ENCODE measurements at regions not wholly inside any gene's neighbourhood (a gene's known extent, or its start where the extent isn't known, plus 50 kb on each side); places are given as distances from the start of the nearest gene placed in this dataset.

- no peaks in the 10 kb centered on the region for H4K20me1 ChIP-seq (ENCODE audit: control insufficient read depth, insufficient read depth)
- H3K4me3 ChIP-seq = no peak overlapping the region
- H2AFZ ChIP-seq (ENCODE audit: control insufficient read depth, low read depth, low read length) = no peak overlapping the region
- H3K9me3 ChIP-seq (replicated peaks; ENCODE audit: control insufficient read depth, insufficient read depth, low read length) = no peaks in the 10 kb centered on the region
- ChIA-PET RAD21 (ENCODE audit: unreplicated experiment) (no interaction called here), POLR2A (no interaction called here), CTCF (no interaction called here), SMC1A (ENCODE audit: uncharacterized antibody, unreplicated experiment) (no interaction called here)
- ATAC-seq (no peak), DNase-seq (ENCODE audit: low read depth, low spot score) (no peak), FAIRE-seq (no peak)
- no peaks in the 10 kb centered on the region for H3K79me2 ChIP-seq (ENCODE audit: control insufficient read depth, insufficient read depth, low read length)
- intact Hi-C loops (cut with micrococcal nuclease; ENCODE audit: unreplicated experiment) = no loop called here
- no TSS peak for BruUV-seq (replicated peaks)
- H3K9ac ChIP-seq (ENCODE audit: control insufficient read depth, insufficient read depth, low read length) = no peak overlapping the region
- H3K4me1 ChIP-seq (ENCODE audit: control insufficient read depth, insufficient read depth, low read length) = no peaks in the 10 kb centered on the region
- in situ Hi-C loops (cut with MboI) = no loop called here
- no peaks in the 10 kb centered on the region for H3K27me3 ChIP-seq (replicated peaks in 1 of 2; ENCODE audit: control insufficient read depth in 2 of 2, insufficient read depth in 2 of 2, low read length in 1 of 2)
- no peaks in the 10 kb centered on the region for H3K36me3 ChIP-seq (ENCODE audit: control insufficient read depth in 2 of 2, insufficient read depth in 2 of 2, low read length in 1 of 2)
- no peak for TF ChIP-seq CBX3 (IDR thresholded peaks at IDR 0.05; ENCODE audit: borderline replicate concordance, low read depth)
- no peak for TF ChIP-seq BHLHE40 (IDR thresholded peaks at IDR 0.05; ENCODE audit: borderline replicate concordance in 1 of 2, low read depth in 2 of 2, low read length in 1 of 2)
- H3K27ac ChIP-seq (ENCODE audit: control insufficient read depth, insufficient read depth) = no peak overlapping the region
- H3K4me2 ChIP-seq (ENCODE audit: control insufficient read depth, insufficient read depth) = no peak overlapping the region
- WGBS (ENCODE audit: insufficient coverage, insufficient replicate concordance, low lambda C conversion rate, missing lambda C conversion rate) = 0% methylated on average over 2 of the region's 2 CpGs
These were observed 431.8 kb upstream of the FZD8 start for GRCh38 chr10:36073796-36074345.

DNA sequence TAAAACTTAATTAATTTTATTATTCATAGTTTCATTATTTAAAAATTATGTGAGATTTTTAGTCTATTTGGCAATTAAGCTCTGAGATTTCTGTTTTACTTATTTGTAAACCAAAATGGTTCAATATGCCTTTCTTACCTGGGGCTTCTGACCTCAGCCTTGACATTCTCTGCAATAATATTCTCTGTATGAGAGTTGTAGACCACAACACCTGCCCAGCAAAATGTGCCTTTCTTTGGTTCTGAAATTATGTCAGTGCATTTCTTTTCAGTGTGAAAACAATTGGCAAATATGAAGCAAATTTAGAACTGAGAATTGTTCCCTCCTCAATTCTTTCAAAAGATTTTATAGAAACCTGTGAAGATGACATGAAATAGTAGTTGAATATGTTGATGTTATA, 426.4 kb upstream of the FZD8 start:
- in situ Hi-C loops (cut with MboI) = no loop called here
- H3K36me3 ChIP-seq (ENCODE audit: control insufficient read depth in 2 of 2, insufficient read depth in 2 of 2, low read length in 1 of 2) = no peaks in the 10 kb centered on the region
- TF ChIP-seq TCF12 (IDR thresholded peaks at IDR 0.05; ENCODE audit: low read depth, low read length) = peak; percentile 62; the same call in 1 of the 2 replicates
- peak; percentile 44; the same call in 1 of the 2 replicates for TF ChIP-seq BCL11A (IDR thresholded peaks at IDR 0.05; ENCODE audit: low read depth, low read length)
- no peak for TF ChIP-seq CREB1 (IDR thresholded peaks at IDR 0.05; ENCODE audit: low read depth)
- H3K4me1 ChIP-seq (ENCODE audit: control insufficient read depth, insufficient read depth, low read length) = no peaks in the 10 kb centered on the region
- no peak overlapping the region for H3K4me2 ChIP-seq (ENCODE audit: control insufficient read depth, insufficient read depth)
- SMC1A ChIA-PET (ENCODE audit: uncharacterized antibody, unreplicated experiment) = interaction anchor here (1.0 kb wide), 1 partner anchor 12 kb away, joined by 3 read pairs; no protein-coding TSS in a partner anchor
- H4K20me1 ChIP-seq (ENCODE audit: control insufficient read depth, insufficient read depth) = no peaks in the 10 kb centered on the region
- RAD21 ChIA-PET (ENCODE audit: unreplicated experiment) = no interaction called here
- no peak for FAIRE-seq
- no peaks in the 10 kb centered on the region for H3K79me2 ChIP-seq (ENCODE audit: control insufficient read depth, insufficient read depth, low read length)
- H3K27ac ChIP-seq (ENCODE audit: control insufficient read depth, insufficient read depth) = no peak overlapping the region
- peaks cover 1% of the 10 kb centered on the region; the same call in 1 of the 3 replicates for H3K9me3 ChIP-seq (replicated peaks; ENCODE audit: control insufficient read depth, insufficient read depth, low read length)
- H3K9ac ChIP-seq (ENCODE audit: control insufficient read depth, insufficient read depth, low read length) = no peak overlapping the region
- BruUV-seq (replicated peaks) = no TSS peak
- H3K27me3 ChIP-seq (replicated peaks in 1 of 2; ENCODE audit: control insufficient read depth in 2 of 2, insufficient read depth in 2 of 2, low read length in 1 of 2) = no peaks in the 10 kb centered on the region
- CTCF ChIA-PET = interaction anchor here (1.0 kb wide), 1 partner anchor 10 kb away, joined by 3 read pairs; no protein-coding TSS in a partner anchor
- H2AFZ ChIP-seq (ENCODE audit: control insufficient read depth, low read depth, low read length) = no peak overlapping the region
- DNase-seq (ENCODE audit: low read depth, low spot score) = no peak
- POLR2A ChIA-PET = no interaction called here
- ATAC-seq = no peak
- intact Hi-C loops (cut with micrococcal nuclease; ENCODE audit: unreplicated experiment) = no loop called here
- no peak overlapping the region for H3K4me3 ChIP-seq
